Occipital lobe (tissue), 1 donor: ENCODE measurements at regions not wholly inside any gene's neighbourhood (a gene's known extent, or its start where the extent isn't known, plus 50 kb on each side); places are given as distances from the start of the nearest gene placed in this dataset.
"Not testable (repeated sequence)": the region's sequence is repeated elsewhere in the genome, so short reads cannot be mapped to it uniquely, and the experiment has no call there.

ENCODE experiments used
- DNase-seq: peaks from one replicate; lab custom pipeline; 2025; lab: John Stamatoyannopoulos, UW

GRCh38 chr11:87769661-87770060 is 405.6 kb downstream of the RAB38 start:
- no peak for DNase-seq

- DNase-seq = no peak
These were observed 407.6 kb downstream of the RAB38 start for GRCh38 chr11:87767615-87768014.

DNA sequence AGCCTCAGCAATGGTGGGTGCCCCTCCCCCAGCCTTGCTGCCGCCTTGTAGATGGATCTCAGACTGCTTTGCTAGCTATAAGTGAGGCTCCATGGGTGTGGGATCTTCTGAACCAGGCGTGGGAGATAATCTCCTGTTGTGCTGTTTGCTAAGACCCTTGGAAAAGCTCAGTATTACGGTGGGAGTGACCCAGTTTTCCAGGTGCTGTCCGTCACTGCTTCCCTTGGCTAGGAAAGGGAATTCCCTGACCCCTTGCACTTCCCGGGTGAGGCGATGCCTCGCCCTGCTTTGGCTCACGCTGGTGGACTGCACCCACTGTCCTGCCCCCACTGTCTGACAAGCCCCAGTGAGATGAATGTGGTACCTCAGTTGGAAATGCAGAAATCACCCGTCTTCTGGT is 411.2 kb downstream of the RAB38 start:
- not testable (repeated sequence) for DNase-seq

DNA sequence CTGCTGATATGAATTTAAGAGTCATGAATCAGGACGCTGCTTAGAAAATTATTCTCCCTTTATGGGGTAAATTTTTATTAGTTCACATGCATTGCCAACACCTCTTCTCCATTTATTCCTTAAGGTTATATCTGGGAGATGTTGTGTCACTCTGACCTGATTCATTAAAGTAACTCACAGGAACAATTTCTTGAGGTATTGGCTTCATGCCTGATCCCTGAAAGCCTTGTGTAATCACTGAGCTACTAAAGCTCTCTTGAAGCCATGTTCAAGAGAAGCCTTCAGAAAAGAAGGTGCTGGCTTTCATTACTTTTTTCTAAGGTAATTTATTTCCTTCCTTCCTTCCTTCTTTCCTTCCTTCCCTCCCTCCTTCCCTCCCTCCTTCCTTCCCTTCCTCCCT is 420.6 kb downstream of the RAB38 start:
- DNase-seq = no peak

DNA sequence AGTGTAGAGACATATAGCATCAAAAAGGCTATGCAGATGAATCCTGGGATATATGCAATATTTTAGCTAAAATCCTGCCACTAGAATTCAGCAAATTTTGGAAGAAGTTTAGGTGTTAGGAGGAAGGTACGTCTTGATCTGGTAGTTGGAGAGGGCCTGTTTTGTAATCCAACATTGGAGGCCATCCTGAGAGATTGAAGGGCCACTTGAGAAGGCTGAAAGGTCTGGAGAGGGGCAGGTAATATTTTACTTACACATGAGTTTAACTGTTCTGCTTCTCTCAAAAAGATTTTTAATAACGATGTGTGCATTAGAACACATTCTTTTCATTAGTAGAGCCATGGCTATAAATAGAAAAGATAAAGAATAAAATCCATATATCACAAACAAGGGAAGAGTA is 422.1 kb downstream of the RAB38 start:
- DNase-seq = no peak

GRCh38 chr11:87743007-87743406 is 432.2 kb downstream of the RAB38 start:
- DNase-seq = no peak

DNA sequence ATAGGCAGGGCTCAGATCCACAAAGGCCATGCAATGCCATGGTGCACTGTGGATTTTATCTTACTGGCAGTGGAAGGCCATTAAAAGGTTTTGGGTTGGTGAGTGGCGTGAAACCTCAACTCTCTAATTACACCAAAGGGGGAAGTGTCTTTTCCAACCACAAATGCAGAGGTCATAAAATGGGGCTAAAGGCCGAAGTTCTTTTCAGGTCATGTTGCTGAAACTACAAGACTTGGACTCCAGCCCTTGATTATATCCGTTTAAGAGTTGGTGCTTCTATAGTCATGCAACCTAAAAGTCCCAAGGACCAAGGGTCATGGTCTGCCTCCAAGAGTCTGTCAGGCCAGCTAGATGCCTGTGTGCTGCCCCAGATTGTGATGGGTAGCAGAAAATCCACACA is 434.3 kb downstream of the RAB38 start:
- no peak for DNase-seq

DNA sequence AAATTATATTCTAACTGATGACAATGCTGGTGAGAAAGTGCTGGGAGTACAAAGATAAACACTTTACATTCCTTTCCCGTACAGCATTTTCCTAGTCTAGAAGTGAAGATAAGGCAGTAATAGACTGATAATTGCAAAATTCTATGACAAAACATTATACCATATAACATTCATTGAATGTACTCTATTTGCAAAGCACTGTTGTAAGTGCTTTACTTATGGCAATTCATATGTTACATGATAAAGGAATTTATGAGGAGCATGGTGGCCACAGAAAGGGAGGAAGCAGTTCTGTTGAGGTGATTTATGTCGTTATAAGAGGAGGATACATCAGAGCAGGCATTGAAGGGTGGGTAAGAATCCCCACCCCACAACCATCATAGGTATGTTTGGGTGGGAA is 434.8 kb downstream of the RAB38 start:
- no peak for DNase-seq

- no peak for DNase-seq
These were observed 435.5 kb downstream of the RAB38 start for GRCh38 chr11:87739766-87740165.

GRCh38 chr11:87739261-87739660 is 436.0 kb downstream of the RAB38 start:
- DNase-seq = no peak

GRCh38 chr11:87736928-87737327 is 438.3 kb downstream of the RAB38 start:
- DNase-seq = no peak

DNA sequence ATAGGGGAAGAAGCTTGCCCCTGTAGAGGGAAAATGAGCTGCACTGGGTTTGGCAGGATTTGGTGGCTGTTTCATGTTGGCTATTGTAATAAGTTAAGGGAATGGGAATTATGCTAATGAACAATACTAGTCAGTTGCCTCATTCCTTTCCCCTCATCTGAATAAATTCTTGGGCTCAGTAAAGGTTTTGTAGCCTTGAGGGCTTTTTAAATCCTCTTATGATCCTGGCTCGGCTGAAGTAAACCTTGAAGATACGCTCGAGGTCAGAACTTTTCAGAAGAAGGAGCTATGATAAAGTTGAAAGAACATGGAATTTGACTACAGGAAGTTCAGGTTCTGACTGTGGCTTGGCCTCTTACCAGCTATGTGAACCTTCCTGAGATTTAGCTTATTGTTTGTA is 448.7 kb downstream of the RAB38 start:
- no peak for DNase-seq

GRCh38 chr11:87724358-87724757 is 450.9 kb downstream of the RAB38 start:
- no peak for DNase-seq

- no peak for DNase-seq
These were observed 452.3 kb downstream of the RAB38 start for GRCh38 chr11:87722756-87723565.

- no peak for DNase-seq
These were observed 455.7 kb downstream of the RAB38 start for GRCh38 chr11:87719326-87720073.

DNA sequence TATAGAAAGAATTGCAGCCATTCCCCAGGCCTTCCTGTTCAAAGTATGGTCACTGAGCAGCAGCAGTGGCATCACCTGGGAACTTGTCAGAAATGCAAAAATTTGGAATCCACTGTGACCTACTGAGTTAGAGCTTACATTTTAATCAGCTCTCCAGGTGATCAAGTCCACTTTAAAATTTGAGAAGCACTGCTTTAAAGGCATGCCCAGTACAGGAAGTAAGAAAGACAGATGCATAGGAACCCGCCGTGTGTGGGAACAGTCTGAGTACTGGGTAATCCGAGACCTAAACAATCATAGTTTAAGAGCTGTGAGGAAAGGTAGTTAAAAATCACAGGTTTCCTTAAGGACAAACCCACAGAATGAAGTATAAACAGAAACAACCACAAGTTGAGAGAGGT is 462.4 kb downstream of the RAB38 start:
- no peak for DNase-seq

GRCh38 chr11:87712391-87712790 is 462.9 kb downstream of the RAB38 start:
- no peak for DNase-seq

DNA sequence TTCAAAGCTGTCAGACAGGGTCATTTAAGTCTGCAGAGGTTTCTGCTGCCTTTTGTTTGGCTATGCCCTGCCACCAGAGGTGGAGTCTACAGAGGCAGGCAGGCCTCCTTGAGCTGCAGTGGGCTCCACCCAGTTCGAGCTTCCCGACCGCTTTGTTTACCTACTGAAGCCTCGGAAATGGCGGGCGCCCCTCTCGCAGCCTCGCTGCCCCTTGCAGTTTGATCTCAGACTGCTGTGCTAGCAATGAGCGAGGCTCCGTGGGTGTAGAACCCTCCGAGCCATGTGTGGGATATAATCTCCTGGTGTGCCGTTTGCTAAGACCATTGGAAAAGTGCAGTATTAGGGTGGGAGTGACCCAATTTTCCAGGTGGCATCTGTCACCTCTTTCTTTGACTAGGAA is 471.7 kb downstream of the RAB38 start:
- DNase-seq = not testable (repeated sequence)

DNA sequence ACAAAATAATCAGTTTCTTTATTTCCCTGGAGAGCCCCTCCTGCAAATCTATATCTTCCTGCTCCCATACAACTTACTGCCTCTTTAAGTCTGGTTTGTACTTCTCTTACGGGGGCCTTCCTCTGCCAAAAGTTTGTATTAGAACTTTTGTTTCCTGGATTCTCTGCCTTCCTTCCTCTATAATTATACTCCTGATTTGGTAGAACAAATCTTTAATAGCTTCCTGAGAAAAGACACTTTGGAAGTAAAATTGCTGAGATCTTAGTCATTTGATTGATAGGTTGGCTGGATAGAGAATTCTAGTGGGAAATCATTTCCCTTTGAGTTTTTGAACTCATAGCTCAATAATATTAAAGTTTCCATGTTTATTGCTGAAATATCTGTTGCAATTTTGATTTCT is 499.2 kb downstream of the RAB38 start:
- no peak for DNase-seq

DNA sequence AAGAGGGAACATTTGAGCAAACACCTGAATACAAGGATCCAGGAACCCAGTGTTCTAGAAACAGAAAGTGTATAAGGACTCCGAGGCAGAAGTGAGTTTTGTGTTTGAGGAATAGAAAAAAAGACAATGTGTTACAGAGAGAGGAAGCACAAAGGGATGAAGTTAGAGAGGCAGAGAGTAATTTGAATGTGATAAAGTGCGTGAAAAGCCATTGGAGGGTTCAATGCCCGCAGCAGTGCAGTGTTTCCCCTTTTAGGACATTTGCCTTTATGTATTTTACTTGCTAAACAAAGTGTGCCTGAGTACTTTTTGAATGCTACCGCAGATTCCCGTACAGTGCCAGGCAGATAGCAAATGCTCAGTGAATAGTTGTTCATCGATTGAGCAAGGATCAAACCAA is 508.5 kb downstream of the RAB38 start:
- no peak for DNase-seq

DNA sequence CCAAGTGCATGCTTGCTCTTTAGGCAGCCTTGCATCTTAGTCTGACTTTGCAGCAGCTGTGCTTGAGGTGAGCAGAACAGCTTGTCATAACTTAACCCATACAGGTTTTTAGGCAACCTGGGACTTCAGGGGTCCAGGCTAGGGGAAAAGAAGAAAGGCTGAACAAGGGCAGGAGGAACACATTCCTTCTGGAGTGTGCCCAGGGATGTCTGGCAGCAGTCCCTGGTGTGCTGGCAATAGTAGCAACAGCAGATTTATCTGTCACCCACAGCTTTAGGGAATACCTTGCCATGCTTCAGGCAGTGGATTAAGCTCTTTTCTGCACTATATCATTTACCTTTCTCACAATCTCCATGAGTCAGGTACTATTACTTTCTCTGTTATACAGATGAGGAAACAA is 513.0 kb downstream of the RAB38 start:
- DNase-seq = peak; percentile 13

- DNase-seq = peak; percentile 44
These were observed 514.1 kb downstream of the RAB38 start for GRCh38 chr11:87660926-87661660.
